CD14-positive monocyte (primary cell): ENCODE measurements at regions not wholly inside any gene's neighbourhood (a gene's known extent, or its start where the extent isn't known, plus 50 kb on each side); places are given as distances from the start of the nearest gene placed in this dataset.

Experiments used
- DNase-seq, 3 donors: peaks; one replicate each; pipeline ENCODE4 v3.0.0-alpha.2; 2011 to 2022
- H2AFZ ChIP-seq: 2 replicates; pipeline ENCODE4 v1.6.0; 2012; ENCODE audit warnings: mild to moderate bottlenecking, low read depth, low read length, inconsistent platforms; ENCODE audit not compliant: insufficient read depth, poor library complexity, severe bottlenecking
- H3K27ac ChIP-seq, 2 donors: 1 replicate in 1 of 2; 2 replicates in 1 of 2; pipeline ENCODE4 v1.5.1; 2012 to 2013; ENCODE audit warnings: low read length in 2 of 2, control low read depth in 1 of 2, inconsistent platforms in 1 of 2, low read depth in 1 of 2, mild to moderate bottlenecking in 1 of 2
- H3K27me3 ChIP-seq, 2 donors: one replicate each; pipeline versions ENCODE4 v1.6.0 to v1.6.1; 2011 to 2013; ENCODE audit warnings: low read length in 2 of 2; ENCODE audit not compliant: control insufficient read depth in 2 of 2, insufficient read depth in 2 of 2
- H3K36me3 ChIP-seq, 2 donors: replicated peaks in 1 of 2; 1 replicate in 1 of 2; 2 replicates in 1 of 2; pipeline versions ENCODE4 v1.5.1 to v1.6.1; 2012 to 2013; ENCODE audit warnings: low read length in 2 of 2, control low read depth in 1 of 2, inconsistent platforms in 1 of 2, mild to moderate bottlenecking in 1 of 2; ENCODE audit not compliant: insufficient read depth in 2 of 2, control insufficient read depth in 1 of 2
- H3K4me1 ChIP-seq, 2 donors: 1 replicate in 1 of 2; 2 replicates in 1 of 2; pipeline versions ENCODE4 v1.5.1 to v1.6.1; 2012 to 2013; ENCODE audit warnings: low read length in 2 of 2, control low read depth in 1 of 2, inconsistent platforms in 1 of 2, mild to moderate bottlenecking in 1 of 2, moderate library complexity in 1 of 2; ENCODE audit not compliant: insufficient read depth in 2 of 2, control insufficient read depth in 1 of 2
- H3K4me2 ChIP-seq: replicated peaks from 2 replicates; pipeline ENCODE3; 2012; ENCODE audit warnings: low read length, moderate library complexity, mild to moderate bottlenecking; ENCODE audit not compliant: poor library complexity, severe bottlenecking; ENCODE audit errors: extremely low read depth
- H3K4me3 ChIP-seq, 3 experiments: fragments of 200-600 bp in 1 of 3; sonication (generic) in 1 of 3; replicated peaks in 1 of 3; 1 replicate in 2 of 3; 2 replicates in 1 of 3; pipeline ENCODE4 v1.5.1; 2011 to 2013; ENCODE audit warnings: low read length in 3 of 3, mild to moderate bottlenecking in 3 of 3, control low read depth in 2 of 3, low read depth in 2 of 3, inconsistent platforms in 1 of 3, moderate library complexity in 1 of 3
- H3K79me2 ChIP-seq: 2 replicates; pipeline ENCODE4 v1.6.0; 2012; ENCODE audit warnings: mild to moderate bottlenecking, control low read depth, inconsistent platforms, low read length, moderate library complexity; ENCODE audit not compliant: insufficient read depth
- H3K9ac ChIP-seq: 2 replicates; pipeline ENCODE4 v1.6.0; 2017; ENCODE audit warnings: low read length, mild to moderate bottlenecking; ENCODE audit not compliant: insufficient read depth, poor library complexity, severe bottlenecking
- H3K9me3 ChIP-seq, 2 donors: replicated peaks in 1 of 2; 1 replicate in 1 of 2; 2 replicates in 1 of 2; pipeline versions ENCODE4 v1.5.1 to v1.6.1; 2012 to 2013; ENCODE audit warnings: low read length in 2 of 2, control low read depth in 1 of 2; ENCODE audit not compliant: control insufficient read depth in 1 of 2, insufficient read depth in 1 of 2
- H4K20me1 ChIP-seq: 2 replicates; pipeline ENCODE4 v1.6.0; 2012; ENCODE audit warnings: mild to moderate bottlenecking, low read length, control low read depth, moderate library complexity; ENCODE audit not compliant: insufficient read depth
- H3K27ac Mint-ChIP-seq, 7 donors: one replicate each; pipeline ENCODE4 v1.8.0; 2020; ENCODE audit warnings: mild to moderate bottlenecking in 7 of 7, mixed read lengths in 7 of 7, moderate library complexity in 6 of 7, inconsistent platforms in 2 of 7
- H3K27me3 Mint-ChIP-seq, 3 donors: one replicate each; pipeline ENCODE4 v1.8.0; 2021 to 2022; ENCODE audit warnings: low read depth in 3 of 3, mild to moderate bottlenecking in 3 of 3, mixed read lengths in 3 of 3, moderate library complexity in 3 of 3, inconsistent platforms in 1 of 3
- H3K36me3 Mint-ChIP-seq, 2 donors: one replicate each; pipeline ENCODE4 v1.8.0; 2020; ENCODE audit warnings: mixed read lengths in 2 of 2, inconsistent platforms in 1 of 2, mild to moderate bottlenecking in 1 of 2
- H3K4me1 Mint-ChIP-seq: one replicate; pipeline ENCODE4 v1.8.0; 2020; ENCODE audit warnings: mild to moderate bottlenecking, mixed read lengths
- H3K4me3 Mint-ChIP-seq, 2 donors: one replicate each; pipeline ENCODE4 v1.8.0; 2020; ENCODE audit warnings: mild to moderate bottlenecking in 2 of 2, mixed read lengths in 2 of 2, moderate library complexity in 1 of 2
- H3K9me3 Mint-ChIP-seq, 7 donors: one replicate each; pipeline ENCODE4 v1.8.0; 2020 to 2022; ENCODE audit warnings: mixed read lengths in 7 of 7, mild to moderate bottlenecking in 6 of 7, moderate library complexity in 6 of 7, inconsistent platforms in 2 of 7
- WGBS: methylation state at CpG from one replicate; pipeline ENCODE4 v1.1.5; 2013; ENCODE audit warnings: missing lambda C conversion rate; ENCODE audit not compliant: insufficient coverage; 5-methylcytosine and 5-hydroxymethylcytosine counted together
- intact Hi-C, 2 donors: fragments of 100-400 bp; cut with micrococcal nuclease; formaldehyde crosslinking; loops; one replicate each; pipeline versions ENCODE4 v1.15.0 to v1.15.1; 2023
- TF ChIP-seq, protein P1 (sequence below): fragments of 200-600 bp; IDR thresholded peaks from one replicate; pipeline ENCODE4 v1.8.0; 2022; ENCODE audit warnings: antibody characterized with exemption, mild to moderate bottlenecking

DNA sequence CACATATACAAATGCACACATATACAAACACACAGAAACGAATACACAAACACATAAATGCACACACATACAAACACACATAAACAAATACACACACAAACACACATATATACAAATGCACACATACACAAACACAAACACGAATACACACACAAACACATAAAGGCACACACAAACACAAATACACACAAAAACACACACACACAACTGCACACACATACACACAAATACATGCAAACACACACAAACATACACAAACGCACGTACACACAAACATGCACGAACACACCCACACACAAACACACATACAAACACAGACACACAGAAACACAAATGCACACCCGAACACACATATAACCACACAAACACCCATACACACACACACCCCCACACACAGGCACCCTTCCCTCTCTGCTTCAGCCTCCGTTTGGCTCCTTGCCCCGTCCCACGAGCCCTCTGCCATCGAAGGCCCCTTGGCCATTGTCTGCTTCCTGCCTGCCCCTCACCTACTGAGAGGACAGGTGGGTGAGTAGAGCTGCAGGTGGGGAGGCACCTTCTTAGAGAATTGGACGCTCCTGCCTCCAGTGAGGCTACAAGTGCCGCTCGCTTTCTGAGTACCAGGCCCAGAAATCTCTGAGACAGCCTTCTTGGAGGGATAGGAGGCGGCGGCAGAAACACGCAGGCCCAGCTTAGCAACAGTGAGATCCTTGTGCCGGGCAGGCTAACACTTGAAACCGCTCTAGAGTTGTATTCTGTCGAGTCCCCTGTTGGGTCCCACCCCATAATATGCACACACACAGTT is 331.2 kb downstream of the FOXL1 start:
- H3K27ac ChIP-seq = no peak overlapping the region
- H3K9me3 ChIP-seq = no peaks in the 10 kb centered on the region
- no peak overlapping the region for H3K4me3 Mint-ChIP-seq
- H3K4me1 Mint-ChIP-seq = peaks cover 2% of the 10 kb centered on the region
- no peaks in the 10 kb centered on the region for H3K36me3 Mint-ChIP-seq
- H3K9me3 Mint-ChIP-seq = peaks cover 0 to 3% (median 0%) of the 10 kb centered on the region in 7 donors
- peaks cover 4 to 8% (median 7%) of the 10 kb centered on the region in 3 donors for H3K27me3 Mint-ChIP-seq
- H3K79me2 ChIP-seq = no peaks in the 10 kb centered on the region
- TF ChIP-seq, protein P1, sequence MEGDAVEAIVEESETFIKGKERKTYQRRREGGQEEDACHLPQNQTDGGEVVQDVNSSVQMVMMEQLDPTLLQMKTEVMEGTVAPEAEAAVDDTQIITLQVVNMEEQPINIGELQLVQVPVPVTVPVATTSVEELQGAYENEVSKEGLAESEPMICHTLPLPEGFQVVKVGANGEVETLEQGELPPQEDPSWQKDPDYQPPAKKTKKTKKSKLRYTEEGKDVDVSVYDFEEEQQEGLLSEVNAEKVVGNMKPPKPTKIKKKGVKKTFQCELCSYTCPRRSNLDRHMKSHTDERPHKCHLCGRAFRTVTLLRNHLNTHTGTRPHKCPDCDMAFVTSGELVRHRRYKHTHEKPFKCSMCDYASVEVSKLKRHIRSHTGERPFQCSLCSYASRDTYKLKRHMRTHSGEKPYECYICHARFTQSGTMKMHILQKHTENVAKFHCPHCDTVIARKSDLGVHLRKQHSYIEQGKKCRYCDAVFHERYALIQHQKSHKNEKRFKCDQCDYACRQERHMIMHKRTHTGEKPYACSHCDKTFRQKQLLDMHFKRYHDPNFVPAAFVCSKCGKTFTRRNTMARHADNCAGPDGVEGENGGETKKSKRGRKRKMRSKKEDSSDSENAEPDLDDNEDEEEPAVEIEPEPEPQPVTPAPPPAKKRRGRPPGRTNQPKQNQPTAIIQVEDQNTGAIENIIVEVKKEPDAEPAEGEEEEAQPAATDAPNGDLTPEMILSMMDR = no peak
- H3K36me3 ChIP-seq = no peaks in the 10 kb centered on the region
- no peaks in the 10 kb centered on the region for H3K4me1 ChIP-seq
- no peaks in the 10 kb centered on the region for H3K27me3 ChIP-seq
- no peak overlapping the region for H3K27ac Mint-ChIP-seq
- no peaks in the 10 kb centered on the region for H4K20me1 ChIP-seq
- 94% methylated on average over 14 of the region's 19 CpGs for WGBS
- no peak overlapping the region for H3K4me3 ChIP-seq
- no peak overlapping the region for H3K9ac ChIP-seq
- DNase-seq = no peak
- H3K4me2 ChIP-seq = no peak overlapping the region
- H2AFZ ChIP-seq = no peak overlapping the region
- intact Hi-C loops = no loop called here

DNA sequence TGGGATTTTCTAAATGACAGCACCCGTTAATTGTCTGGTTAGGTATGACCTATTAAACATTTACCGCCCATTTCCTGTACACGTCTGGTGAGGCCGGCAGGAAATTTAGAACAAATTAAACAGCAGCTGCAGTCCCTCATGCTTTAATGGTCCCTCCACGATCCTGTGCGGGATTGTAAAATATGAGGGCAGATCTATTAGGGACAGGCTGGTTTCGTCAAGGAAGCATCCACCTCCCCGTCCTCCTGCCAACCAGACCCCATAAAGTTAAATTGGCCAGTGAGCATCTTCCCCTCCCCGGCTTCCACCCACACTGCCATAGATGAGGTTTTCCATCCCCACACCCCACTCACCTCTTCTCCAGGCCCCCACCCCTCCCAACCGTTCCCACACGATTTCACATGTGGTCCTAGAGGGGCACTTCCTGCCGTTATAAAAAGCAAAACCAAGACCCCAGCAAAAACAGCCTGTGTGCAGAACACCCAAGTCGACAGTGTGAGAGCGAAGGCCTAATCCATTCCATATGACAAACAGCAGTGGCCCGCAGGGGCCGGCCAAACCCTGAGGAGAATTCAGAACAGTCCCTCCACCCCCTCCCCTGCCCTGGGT is 331.9 kb downstream of the FOXL1 start:
- TF ChIP-seq, protein P1 = no peak
- DNase-seq = no peak
- intact Hi-C loops = no loop called here
- no peak overlapping the region for H3K9ac ChIP-seq
- no peaks in the 10 kb centered on the region for H3K4me1 ChIP-seq
- H3K4me3 ChIP-seq = no peak overlapping the region
- H3K9me3 Mint-ChIP-seq = peaks cover 0 to 1% (median 0%) of the 10 kb centered on the region in 7 donors
- no peaks in the 10 kb centered on the region for H4K20me1 ChIP-seq
- H3K4me3 Mint-ChIP-seq = no peak overlapping the region
- H3K36me3 ChIP-seq = no peaks in the 10 kb centered on the region
- 78% methylated on average over 6 of the region's 16 CpGs for WGBS
- H3K36me3 Mint-ChIP-seq = no peaks in the 10 kb centered on the region
- H3K27ac ChIP-seq = no peak overlapping the region
- no peaks in the 10 kb centered on the region for H3K9me3 ChIP-seq
- peaks cover 2% of the 10 kb centered on the region for H3K4me1 Mint-ChIP-seq
- H3K79me2 ChIP-seq = no peaks in the 10 kb centered on the region
- H3K27me3 Mint-ChIP-seq = peaks cover 4 to 12% (median 11%) of the 10 kb centered on the region in 3 donors
- no peak overlapping the region for H3K27ac Mint-ChIP-seq
- no peak overlapping the region for H2AFZ ChIP-seq
- H3K27me3 ChIP-seq = no peaks in the 10 kb centered on the region
- H3K4me2 ChIP-seq = no peak overlapping the region
